T-helper 1 cell (primary cell): ENCODE measurements at regions not wholly inside any gene's neighbourhood (a gene's known extent, or its start where the extent isn't known, plus 50 kb on each side); places are given as distances from the start of the nearest gene placed in this dataset.

Experiments
- DNase-seq, 5 donors: peaks; one replicate each; pipeline ENCODE4 v3.0.0-alpha.2; 2012 to 2020

GRCh38 chr17:79393358-79394052 lies 217.3 kb downstream of the RBFOX3 start:
- DNase-seq: peak; percentile 23 to 59 (median 49)

GRCh38 chr17:79392598-79392997 lies 218.3 kb downstream of the RBFOX3 start:
- no peak for DNase-seq

- peak; percentile 22 to 62 (median 42) for DNase-seq
Measured at GRCh38 chr17:79391376-79392233, 219.2 kb downstream of the RBFOX3 start.

- DNase-seq: no peak
Measured at GRCh38 chr17:79389896-79390295, 221.0 kb downstream of the RBFOX3 start.

GRCh38 chr17:79388556-79389295 lies 222.1 kb downstream of the RBFOX3 start:
- no peak for DNase-seq

- no peak for DNase-seq
Measured at GRCh38 chr17:79387783-79388182, 223.1 kb downstream of the RBFOX3 start.

GRCh38 chr17:79385962-79386563 lies 224.8 kb downstream of the RBFOX3 start:
- DNase-seq: no peak

GRCh38 chr17:79382313-79382712 lies 228.5 kb downstream of the RBFOX3 start:
- DNase-seq: no peak

- DNase-seq: no peak
Measured at GRCh38 chr17:79379700-79380445, 231.0 kb downstream of the RBFOX3 start.

- DNase-seq: no peak
Measured at GRCh38 chr17:79377230-79377786, 233.5 kb downstream of the RBFOX3 start.

GRCh38 chr17:79374807-79375206 lies 236.0 kb downstream of the RBFOX3 start:
- no peak for DNase-seq

- no peak for DNase-seq
Measured at GRCh38 chr17:79374087-79374689, 236.7 kb downstream of the RBFOX3 start.

- DNase-seq: no peak
Measured at GRCh38 chr17:79372470-79373238, 238.2 kb downstream of the RBFOX3 start.

- no peak for DNase-seq
Measured at GRCh38 chr17:79371984-79372383, 238.9 kb downstream of the RBFOX3 start.

- no peak for DNase-seq
Measured at GRCh38 chr17:79370594-79370993, 240.3 kb downstream of the RBFOX3 start.

- no peak for DNase-seq
Measured at GRCh38 chr17:79370126-79370525, 240.7 kb downstream of the RBFOX3 start.

- no peak for DNase-seq
Measured at GRCh38 chr17:79369532-79369931, 241.3 kb downstream of the RBFOX3 start.

GRCh38 chr17:79369001-79369400 lies 241.8 kb downstream of the RBFOX3 start:
- no peak for DNase-seq

- no peak for DNase-seq
Measured at GRCh38 chr17:79368521-79368920, 242.3 kb downstream of the RBFOX3 start.

- peak in 1 of 5 donors; percentile 3 for DNase-seq
Measured at GRCh38 chr17:79366988-79367571, 243.8 kb downstream of the RBFOX3 start.
